Suprapubic skin (tissue), 4 donors: ENCODE measurements at regions not wholly inside any gene's neighbourhood (a gene's known extent, or its start where the extent isn't known, plus 50 kb on each side); places are given as distances from the start of the nearest gene placed in this dataset.

Source experiments
- EP300 ChIP-seq: sonication (generic); formaldehyde crosslinking; IDR thresholded peaks from one replicate; pipeline ENCODE4 v1.6.1; 2017; ENCODE audit warnings: antibody characterized with exemption
- POLR2A ChIP-seq, 2 donors: fragments of 450-650 bp; IDR thresholded peaks; one replicate each; pipeline ENCODE4 v1.6.1; 2017; ENCODE audit warnings: antibody characterized with exemption in 2 of 2, mild to moderate bottlenecking in 2 of 2, moderate library complexity in 2 of 2
- POLR2AphosphoS5 ChIP-seq, 3 donors: sonication (generic); formaldehyde crosslinking; IDR thresholded peaks; one replicate each; pipeline ENCODE4 v1.6.1; 2017; ENCODE audit warnings: antibody characterized with exemption in 3 of 3
- TF ChIP-seq, protein P1 (sequence below), 2 donors: fragments of 200-600 bp in 1 of 2; fragments of 450-650 bp in 1 of 2; sonication (generic) in 1 of 2; IDR thresholded peaks; one replicate each; pipeline ENCODE4 v1.5.1; 2016 to 2019; ENCODE audit warnings: antibody characterized with exemption in 2 of 2, mild to moderate bottlenecking in 1 of 2, moderate library complexity in 1 of 2

- TF ChIP-seq POLR2A (IDR thresholded peaks at IDR 0.05) (no peak), POLR2AphosphoS5 (IDR thresholded peaks at IDR 0.05) (no peak), EP300 (no peak)
- TF ChIP-seq, protein P1, sequence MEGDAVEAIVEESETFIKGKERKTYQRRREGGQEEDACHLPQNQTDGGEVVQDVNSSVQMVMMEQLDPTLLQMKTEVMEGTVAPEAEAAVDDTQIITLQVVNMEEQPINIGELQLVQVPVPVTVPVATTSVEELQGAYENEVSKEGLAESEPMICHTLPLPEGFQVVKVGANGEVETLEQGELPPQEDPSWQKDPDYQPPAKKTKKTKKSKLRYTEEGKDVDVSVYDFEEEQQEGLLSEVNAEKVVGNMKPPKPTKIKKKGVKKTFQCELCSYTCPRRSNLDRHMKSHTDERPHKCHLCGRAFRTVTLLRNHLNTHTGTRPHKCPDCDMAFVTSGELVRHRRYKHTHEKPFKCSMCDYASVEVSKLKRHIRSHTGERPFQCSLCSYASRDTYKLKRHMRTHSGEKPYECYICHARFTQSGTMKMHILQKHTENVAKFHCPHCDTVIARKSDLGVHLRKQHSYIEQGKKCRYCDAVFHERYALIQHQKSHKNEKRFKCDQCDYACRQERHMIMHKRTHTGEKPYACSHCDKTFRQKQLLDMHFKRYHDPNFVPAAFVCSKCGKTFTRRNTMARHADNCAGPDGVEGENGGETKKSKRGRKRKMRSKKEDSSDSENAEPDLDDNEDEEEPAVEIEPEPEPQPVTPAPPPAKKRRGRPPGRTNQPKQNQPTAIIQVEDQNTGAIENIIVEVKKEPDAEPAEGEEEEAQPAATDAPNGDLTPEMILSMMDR (IDR thresholded peaks at IDR 0.05) = no peak
Observed at GRCh38 chr4:102404431-102404969, 59.2 kb upstream of the SLC39A8 start.
